ENCODE measurements at regions not wholly inside any gene's neighbourhood (a gene's known extent, or its start where the extent isn't known, plus 50 kb on each side); places are given as distances from the start of the nearest gene placed in this dataset.

GRCh38 chr2:64738026-64738425, 84.3 kb upstream of the SERTAD2 start:
- TF ChIP-seq EZH2 (IDR thresholded peaks at IDR 0.05; ENCODE audit: insufficient read depth, poor library complexity, severe bottlenecking) = no peak
- TF ChIP-seq EZH2phosphoT487 (IDR thresholded peaks at IDR 0.05; ENCODE audit: insufficient read depth, low read depth) = no peak
